ENCODE measurements at regions not wholly inside any gene's neighbourhood (a gene's known extent, or its start where the extent isn't known, plus 50 kb on each side); places are given as distances from the start of the nearest gene placed in this dataset.
"Not testable (repeated sequence)": the region's sequence is repeated elsewhere in the genome, so short reads cannot be mapped to it uniquely, and the experiment has no call there.

GRCh38 chr4:123682931-123683330, 286.3 kb downstream of the SPRY1 start:
- DNase-seq: no peak

DNA sequence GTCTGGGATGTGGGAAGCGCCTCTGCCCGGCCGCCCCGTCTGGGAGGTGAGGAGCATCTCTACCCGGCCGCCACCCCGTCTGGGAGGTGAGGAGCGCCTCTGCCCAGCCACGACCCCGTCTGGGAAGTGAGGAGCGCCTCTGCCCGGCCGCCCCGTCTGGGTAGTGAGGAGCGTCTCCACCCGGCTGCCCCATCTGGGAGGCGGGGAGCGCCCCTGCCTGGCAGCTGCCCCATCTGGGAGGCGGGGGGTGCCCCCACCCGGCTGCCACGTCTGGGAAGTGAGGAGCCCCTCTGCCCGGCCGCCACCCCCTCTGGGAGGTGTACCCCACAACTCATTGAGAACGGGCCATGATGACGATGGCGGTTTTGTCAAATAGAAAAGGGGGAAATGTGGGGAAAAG, 288.3 kb downstream of the SPRY1 start:
- not testable (repeated sequence) for DNase-seq

- DNase-seq: not testable (repeated sequence)
Measured at GRCh38 chr4:123695531-123695930, 298.9 kb downstream of the SPRY1 start.

DNA sequence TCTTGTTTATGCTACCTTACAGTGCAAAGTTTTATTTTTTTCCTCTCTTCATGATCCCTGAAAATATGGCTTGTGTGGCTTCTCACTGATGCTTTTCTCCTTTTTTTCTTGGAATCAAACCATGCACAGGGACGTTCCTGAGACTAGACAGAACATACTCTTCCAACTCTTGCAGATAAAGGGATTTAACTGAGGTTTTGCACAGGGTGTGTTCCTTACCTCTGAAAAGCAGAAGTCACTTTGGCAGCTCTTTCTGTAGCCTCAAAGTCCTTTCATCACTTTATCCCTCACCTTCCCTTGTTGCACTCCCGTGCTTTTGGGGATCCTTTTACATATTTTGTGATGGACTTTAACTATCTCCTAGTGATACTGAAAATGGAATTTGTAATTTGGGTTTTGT, 300.1 kb downstream of the SPRY1 start:
- DNase-seq: no peak

- DNase-seq: no peak
Measured at GRCh38 chr4:123698556-123698955, 302.0 kb downstream of the SPRY1 start.

- no peak for DNase-seq
Measured at GRCh38 chr4:123699880-123700771, 303.5 kb downstream of the SPRY1 start.

DNA sequence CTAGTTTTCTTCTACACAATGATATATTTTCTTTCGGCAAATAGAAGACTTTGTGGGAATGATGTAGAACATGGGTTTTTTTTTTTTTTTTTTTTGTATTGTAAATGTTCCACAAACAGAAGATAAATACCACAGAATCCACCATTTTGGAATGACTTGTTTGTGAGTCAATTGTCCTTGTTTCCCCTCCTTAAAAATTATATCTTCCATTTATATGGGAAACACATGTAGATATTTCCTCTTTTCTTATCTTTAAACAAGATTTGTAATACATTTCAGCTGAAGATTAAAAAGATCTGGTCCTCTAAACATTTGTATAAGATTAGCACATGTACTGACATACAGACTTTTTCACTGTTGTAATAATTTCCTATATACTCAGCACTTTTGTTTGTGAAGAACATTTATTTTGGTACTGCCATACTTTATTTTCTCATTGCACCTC, 304.6 kb downstream of the SPRY1 start:
- DNase-seq: no peak

- DNase-seq: no peak
Measured at GRCh38 chr4:123705419-123705818, 308.8 kb downstream of the SPRY1 start.

GRCh38 chr4:123706973-123707372, 310.4 kb downstream of the SPRY1 start:
- no peak for DNase-seq

DNA sequence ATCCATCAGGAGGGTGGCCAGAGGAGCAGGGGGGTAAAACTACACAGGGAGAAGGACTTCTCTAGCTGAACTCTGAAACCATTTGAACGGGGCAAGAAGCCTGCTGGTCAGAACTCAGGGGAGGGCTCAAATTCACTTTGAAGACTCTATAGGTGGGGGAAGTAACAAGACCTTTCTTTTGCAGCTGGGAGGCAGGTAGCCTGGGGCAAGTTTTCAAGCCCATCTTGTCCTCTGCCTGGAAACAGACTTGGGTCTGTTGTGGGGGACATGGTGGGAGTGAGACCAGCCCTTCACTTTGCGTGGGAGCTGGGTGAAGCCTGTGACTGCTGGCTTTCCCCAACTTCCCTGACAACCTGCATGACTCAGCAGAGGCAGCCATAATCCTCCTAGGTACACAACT, 312.3 kb downstream of the SPRY1 start:
- no peak for DNase-seq

DNA sequence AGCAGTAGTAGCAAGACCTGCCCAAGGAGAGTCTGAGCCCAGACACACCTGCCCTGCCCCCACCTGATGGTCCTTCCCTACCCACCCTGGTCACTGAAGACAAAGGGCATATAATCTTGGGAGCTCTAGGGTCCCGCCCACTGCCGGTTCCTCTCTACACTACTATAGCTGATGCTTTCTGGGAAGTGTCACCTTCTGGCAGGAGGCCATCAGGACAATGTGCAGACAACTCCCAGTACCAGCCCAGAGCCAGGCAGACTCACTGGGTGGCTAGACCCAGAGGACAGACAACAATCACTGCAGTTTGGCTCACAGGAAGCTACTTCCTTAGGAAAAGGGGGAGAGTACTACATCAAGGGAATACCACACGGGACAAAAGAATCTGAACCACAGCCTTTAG, 312.7 kb downstream of the SPRY1 start:
- no peak for DNase-seq

DNA sequence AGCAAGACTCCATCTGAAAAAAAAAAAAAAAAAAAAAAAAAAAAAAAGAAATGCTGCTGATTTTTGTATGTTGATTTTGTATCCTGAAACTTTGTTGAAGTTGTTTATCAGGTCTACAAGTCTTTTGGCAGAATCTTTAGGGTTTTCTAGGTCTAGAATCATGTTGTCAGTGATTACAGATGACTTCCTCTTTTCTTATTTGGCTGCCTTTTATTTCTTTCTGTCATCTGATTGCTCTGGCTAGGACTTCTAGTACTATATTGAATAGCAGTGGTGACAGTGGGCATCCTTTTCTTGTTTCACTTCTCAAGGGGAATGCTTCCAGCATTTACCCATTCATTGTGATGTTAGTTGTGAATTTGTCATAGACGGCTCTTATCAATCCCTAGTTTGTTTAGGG, 334.4 kb downstream of the SPRY1 start:
- no peak for DNase-seq

GRCh38 chr4:123737156-123737555, 340.6 kb downstream of the SPRY1 start:
- DNase-seq: no peak

DNA sequence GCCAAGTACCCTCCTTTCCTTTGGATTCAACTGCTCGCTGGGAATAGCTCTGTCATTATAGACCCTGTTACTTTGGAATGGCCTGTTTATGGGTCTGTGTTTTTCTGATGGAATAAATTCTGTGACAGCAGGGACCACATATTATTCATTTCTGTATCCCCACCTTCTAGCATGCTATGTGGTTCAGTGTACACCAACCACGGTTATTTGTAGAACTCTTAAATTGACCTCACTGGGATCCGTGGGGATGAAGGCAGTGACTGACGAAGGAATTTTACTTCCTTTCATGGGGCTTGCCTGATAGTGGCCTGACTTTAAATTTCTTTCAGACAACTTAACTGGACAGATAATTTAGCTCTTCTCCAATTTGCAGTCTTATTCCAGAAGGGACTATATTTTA, 343.2 kb downstream of the SPRY1 start:
- DNase-seq: no peak

GRCh38 chr4:123740236-123740635, 343.6 kb downstream of the SPRY1 start:
- no peak for DNase-seq

DNA sequence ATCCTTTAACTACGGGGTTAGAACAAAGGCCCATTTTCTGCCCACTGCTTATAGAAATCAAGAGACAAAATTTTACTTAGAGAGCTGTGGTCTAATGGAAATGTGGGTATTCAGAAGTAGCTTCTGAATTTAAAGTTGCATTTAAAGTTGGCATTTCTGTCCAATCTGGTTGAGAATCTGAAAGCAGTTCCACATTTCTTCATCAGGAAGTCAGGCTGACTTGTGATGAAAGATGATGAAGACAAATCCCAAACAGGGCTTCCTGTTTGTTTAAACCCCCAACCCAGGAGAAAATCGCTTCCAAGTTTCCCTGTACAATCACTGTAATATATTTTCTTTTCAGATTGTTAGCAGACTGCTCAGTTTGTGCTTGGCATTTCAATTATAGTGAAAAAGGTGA, 345.3 kb downstream of the SPRY1 start:
- DNase-seq: no peak

DNA sequence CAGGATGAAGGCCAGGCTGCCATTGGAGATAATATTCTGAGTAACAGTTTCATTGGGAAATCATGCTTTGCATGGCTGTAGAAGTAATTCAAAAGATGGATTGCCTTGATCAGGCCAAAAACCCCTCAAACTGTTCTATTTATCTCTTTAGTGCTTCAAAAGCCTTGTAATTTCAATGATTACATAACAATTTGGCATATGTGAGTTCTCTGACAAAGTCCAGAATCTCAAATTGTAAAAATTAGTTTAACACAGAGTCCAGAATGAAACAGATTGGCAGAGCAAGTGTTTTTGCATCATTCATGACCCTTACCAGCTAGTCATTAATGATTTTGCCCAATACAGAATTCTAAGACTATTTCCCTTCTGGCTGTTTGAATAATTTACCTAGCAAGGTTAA, 347.3 kb downstream of the SPRY1 start:
- DNase-seq: no peak

- DNase-seq: no peak
Measured at GRCh38 chr4:123744664-123745290, 348.2 kb downstream of the SPRY1 start.

DNA sequence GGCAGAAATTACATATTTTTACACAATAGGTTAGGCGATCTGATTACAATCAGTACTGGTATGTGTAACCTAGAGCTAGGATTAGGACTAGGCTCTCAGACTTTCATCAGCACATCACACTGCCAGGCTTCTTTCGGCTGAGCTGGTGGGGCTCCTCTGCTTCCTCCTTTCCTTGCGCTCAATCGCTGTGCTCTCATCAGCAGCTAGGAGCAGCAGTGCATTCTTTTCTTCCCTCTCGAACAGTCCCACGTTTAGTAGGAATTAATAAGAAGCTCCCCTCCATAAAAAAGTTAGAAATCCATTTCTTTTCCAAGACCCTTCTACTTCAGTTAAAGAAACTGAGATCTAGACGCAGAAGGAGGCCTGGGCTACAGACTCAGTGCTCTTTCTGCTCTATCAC, 350.4 kb downstream of the SPRY1 start:
- no peak for DNase-seq

DNA sequence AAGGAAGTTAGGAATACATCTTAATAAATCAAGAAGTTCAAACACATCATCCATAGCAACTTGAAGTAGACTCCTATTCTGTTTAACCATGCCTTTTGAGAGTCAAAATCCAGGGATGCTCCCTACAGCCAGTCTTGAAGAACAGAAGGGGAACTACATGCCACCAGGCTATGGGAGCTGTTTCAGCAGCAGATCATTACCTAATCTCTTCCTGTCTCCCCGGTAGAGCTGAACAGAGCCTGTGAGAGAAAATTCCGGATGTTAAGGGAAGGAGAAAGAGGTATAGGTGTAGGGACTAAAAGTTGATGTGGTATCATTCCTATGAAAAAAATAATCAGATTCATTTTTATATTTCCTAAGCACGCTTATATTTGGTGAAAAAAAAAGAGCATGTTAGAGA, 352.2 kb downstream of the SPRY1 start:
- DNase-seq: no peak

GRCh38 chr4:123749383-123749782, 352.8 kb downstream of the SPRY1 start:
- no peak for DNase-seq

DNA sequence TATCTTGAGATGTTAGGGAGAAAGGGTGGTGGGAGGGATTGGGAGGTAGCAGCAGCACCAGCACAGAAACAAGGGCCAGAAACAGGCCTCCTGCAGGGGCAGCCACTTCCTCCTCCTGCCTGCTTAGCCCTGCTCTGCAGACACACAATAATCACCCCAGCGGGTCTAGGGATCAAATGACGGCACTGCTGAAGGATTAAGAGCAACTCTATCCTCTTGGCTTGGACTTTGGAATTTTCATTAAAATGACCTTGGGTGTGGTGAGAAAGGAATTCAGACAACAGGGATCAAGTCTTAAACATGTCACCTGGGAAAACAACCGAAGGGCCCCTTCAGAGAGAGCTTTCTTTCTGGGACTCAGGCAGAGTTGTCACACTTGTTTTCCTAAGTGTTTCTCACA, 353.4 kb downstream of the SPRY1 start:
- DNase-seq: peak; percentile 28

DNA sequence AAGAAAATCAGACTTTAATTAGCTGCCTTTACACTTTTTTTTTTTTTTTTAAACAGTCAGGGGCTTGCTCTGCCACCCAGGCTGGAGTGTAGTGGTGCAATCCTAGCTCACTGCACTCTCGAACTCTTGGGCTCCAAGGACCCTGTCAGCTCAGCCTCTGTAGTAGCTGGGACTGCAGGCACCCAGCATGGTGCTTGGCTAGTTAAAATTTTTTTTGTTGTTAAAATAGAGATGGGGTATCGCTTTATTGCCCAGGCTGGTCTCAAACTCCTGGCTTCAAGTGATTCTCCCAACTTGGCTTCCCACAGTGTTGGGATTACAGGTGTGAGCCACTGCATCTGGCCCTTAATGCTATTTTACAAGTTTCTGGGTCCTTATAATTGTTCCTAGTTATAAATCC, 359.1 kb downstream of the SPRY1 start:
- DNase-seq: no peak

- DNase-seq: no peak
Measured at GRCh38 chr4:123767806-123768205, 371.2 kb downstream of the SPRY1 start.

GRCh38 chr4:123770884-123771283, 374.3 kb downstream of the SPRY1 start:
- DNase-seq: no peak
